Nephron progenitor cell (in vitro differentiated cells): ENCODE measurements at regions not wholly inside any gene's neighbourhood (a gene's known extent, or its start where the extent isn't known, plus 50 kb on each side); places are given as distances from the start of the nearest gene placed in this dataset.

Experiments used
- DNase-seq: peaks from one replicate; pipeline ENCODE4 v3.0.0; 2021
- H3K27ac Mint-ChIP-seq: 2 replicates; pipeline ENCODE4 v1.8.0; 2021; ENCODE audit warnings: mild to moderate bottlenecking, moderate library complexity, mixed read lengths
- H3K27me3 Mint-ChIP-seq: 2 replicates; pipeline ENCODE4 v1.8.0; 2021; ENCODE audit warnings: mild to moderate bottlenecking, low read depth, mixed read lengths; ENCODE audit not compliant: poor library complexity
- H3K36me3 Mint-ChIP-seq: 2 replicates; pipeline ENCODE4 v1.8.0; 2021; ENCODE audit warnings: low read depth, mixed read lengths
- H3K4me1 Mint-ChIP-seq: 2 replicates; pipeline ENCODE4 v1.8.0; 2021; ENCODE audit warnings: mixed read lengths
- H3K4me3 Mint-ChIP-seq: 2 replicates; pipeline ENCODE4 v1.8.0; 2021; ENCODE audit warnings: mild to moderate bottlenecking, moderate library complexity, mixed read lengths
- H3K9me3 Mint-ChIP-seq: 2 replicates; pipeline ENCODE4 v1.8.0; 2021; ENCODE audit warnings: mild to moderate bottlenecking, moderate library complexity, mixed read lengths
- TF ChIP-seq, protein P1 (sequence below): fragments of 200-600 bp; sonication (generic); IDR thresholded peaks from 2 replicates; pipeline ENCODE4 v1.5.0; 2021; ENCODE audit warnings: antibody characterized with exemption

DNA sequence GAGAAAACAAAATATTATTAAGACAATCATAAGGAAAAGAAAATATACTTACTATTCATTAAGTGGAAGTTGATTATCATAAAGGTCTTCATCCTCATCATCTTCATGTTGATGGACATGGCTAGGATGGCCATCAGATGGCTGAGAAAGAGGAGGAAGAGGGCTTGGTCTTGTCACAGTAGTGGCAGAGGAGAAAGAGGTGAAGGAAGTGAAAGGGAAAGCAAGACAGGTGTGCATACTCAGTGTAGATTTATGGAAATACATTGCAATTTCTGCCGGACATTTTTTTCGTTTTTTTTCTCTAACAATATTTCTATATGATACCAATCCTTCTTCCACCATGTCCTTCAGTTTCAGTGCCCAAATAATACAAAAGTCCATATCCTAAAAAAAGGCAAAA, 1409.8 kb downstream of the PCDH7 start:
- Mint-ChIP-seq H3K4me1 (no peaks in the 10 kb centered on the region), H3K4me3 (no peak overlapping the region), H3K36me3 (no peaks in the 10 kb centered on the region), H3K27me3 (peaks cover 4% of the 10 kb centered on the region), H3K27ac (no peak overlapping the region), H3K9me3 (no peaks in the 10 kb centered on the region)
- TF ChIP-seq, protein P1, sequence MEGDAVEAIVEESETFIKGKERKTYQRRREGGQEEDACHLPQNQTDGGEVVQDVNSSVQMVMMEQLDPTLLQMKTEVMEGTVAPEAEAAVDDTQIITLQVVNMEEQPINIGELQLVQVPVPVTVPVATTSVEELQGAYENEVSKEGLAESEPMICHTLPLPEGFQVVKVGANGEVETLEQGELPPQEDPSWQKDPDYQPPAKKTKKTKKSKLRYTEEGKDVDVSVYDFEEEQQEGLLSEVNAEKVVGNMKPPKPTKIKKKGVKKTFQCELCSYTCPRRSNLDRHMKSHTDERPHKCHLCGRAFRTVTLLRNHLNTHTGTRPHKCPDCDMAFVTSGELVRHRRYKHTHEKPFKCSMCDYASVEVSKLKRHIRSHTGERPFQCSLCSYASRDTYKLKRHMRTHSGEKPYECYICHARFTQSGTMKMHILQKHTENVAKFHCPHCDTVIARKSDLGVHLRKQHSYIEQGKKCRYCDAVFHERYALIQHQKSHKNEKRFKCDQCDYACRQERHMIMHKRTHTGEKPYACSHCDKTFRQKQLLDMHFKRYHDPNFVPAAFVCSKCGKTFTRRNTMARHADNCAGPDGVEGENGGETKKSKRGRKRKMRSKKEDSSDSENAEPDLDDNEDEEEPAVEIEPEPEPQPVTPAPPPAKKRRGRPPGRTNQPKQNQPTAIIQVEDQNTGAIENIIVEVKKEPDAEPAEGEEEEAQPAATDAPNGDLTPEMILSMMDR: no peak
- no peak for DNase-seq

GRCh38 chr4:32133141-32133540, 1413.0 kb downstream of the PCDH7 start:
- TF ChIP-seq, protein P1: no peak

DNA sequence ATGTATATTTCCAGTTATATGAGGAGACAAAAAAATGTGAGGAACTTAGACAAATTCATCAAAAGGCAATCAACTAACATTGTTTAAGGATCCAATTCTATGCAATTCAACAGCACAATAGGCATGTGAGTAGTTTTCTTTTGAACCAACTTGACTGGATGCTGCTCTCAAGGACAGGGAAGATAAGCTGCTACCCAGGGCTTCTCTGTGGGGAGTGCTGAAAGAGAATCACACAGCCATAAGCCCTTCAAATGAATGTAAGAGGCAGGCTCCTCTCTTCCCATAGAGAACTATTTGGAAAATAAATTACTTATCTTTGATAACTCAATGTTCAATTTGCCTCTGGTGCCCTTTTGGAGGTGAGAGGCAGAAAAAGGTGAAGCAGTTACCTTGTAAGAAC, 1413.6 kb downstream of the PCDH7 start:
- DNase-seq: no peak
- Mint-ChIP-seq H3K4me3 (no peak overlapping the region), H3K36me3 (no peaks in the 10 kb centered on the region), H3K27me3 (peaks cover 4% of the 10 kb centered on the region), H3K9me3 (no peaks in the 10 kb centered on the region), H3K27ac (no peak overlapping the region), H3K4me1 (no peaks in the 10 kb centered on the region)
- TF ChIP-seq, protein P1: no peak

More at GRCh38 chr4:32133141-32133540, 1413.0 kb downstream of the PCDH7 start:
- Mint-ChIP-seq H3K4me1 (no peaks in the 10 kb centered on the region), H3K27ac (no peak overlapping the region), H3K27me3 (peaks cover 4% of the 10 kb centered on the region), H3K9me3 (no peaks in the 10 kb centered on the region), H3K36me3 (no peaks in the 10 kb centered on the region), H3K4me3 (no peak overlapping the region)
- DNase-seq: no peak

GRCh38 chr4:32135642-32136041, 1415.5 kb downstream of the PCDH7 start:
- peaks cover 4% of the 10 kb centered on the region for H3K27me3 Mint-ChIP-seq
- no peaks in the 10 kb centered on the region for H3K36me3 Mint-ChIP-seq
- H3K4me1 Mint-ChIP-seq: no peaks in the 10 kb centered on the region
- no peaks in the 10 kb centered on the region for H3K9me3 Mint-ChIP-seq
- H3K27ac Mint-ChIP-seq: no peak overlapping the region
- no peak overlapping the region for H3K4me3 Mint-ChIP-seq
- no peak for DNase-seq
- TF ChIP-seq, protein P1: no peak

DNA sequence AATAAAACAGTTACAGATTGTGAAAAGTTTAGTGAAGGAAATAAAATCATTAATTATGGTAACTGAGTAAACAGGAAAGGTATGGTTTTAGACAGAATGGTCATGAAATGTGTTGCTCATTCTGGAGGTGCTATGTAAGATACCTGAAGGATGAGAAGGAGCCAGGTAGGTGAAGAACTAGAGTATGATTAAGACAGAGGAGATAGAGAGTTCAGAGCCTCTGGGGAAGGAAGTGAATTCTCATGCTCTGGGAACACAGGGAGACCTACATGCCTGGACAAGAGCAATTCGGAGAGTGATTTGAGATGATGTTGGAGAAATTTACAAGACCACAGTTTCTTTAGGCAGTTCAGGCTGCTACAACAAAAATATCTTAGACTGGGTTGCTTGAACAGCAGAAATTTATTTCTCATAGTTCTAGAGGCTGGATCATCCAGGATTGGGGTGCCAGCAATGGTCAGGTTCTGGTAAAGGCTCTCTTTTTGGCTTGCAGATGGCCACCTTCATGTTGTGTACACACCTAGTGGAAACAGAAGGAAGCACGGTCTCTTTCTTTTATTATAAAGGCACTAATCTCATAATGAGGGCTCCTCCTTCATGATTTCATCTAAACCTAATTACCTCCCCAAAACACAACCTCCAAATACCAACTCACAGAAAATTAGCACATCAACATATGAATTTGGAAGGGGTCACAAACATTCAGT, 1416.1 kb downstream of the PCDH7 start:
- Mint-ChIP-seq H3K27me3 (peaks cover 4% of the 10 kb centered on the region), H3K27ac (no peak overlapping the region), H3K4me1 (no peaks in the 10 kb centered on the region), H3K4me3 (no peak overlapping the region), H3K9me3 (no peaks in the 10 kb centered on the region), H3K36me3 (no peaks in the 10 kb centered on the region)
- TF ChIP-seq, protein P1: no peak
- DNase-seq: no peak

DNA sequence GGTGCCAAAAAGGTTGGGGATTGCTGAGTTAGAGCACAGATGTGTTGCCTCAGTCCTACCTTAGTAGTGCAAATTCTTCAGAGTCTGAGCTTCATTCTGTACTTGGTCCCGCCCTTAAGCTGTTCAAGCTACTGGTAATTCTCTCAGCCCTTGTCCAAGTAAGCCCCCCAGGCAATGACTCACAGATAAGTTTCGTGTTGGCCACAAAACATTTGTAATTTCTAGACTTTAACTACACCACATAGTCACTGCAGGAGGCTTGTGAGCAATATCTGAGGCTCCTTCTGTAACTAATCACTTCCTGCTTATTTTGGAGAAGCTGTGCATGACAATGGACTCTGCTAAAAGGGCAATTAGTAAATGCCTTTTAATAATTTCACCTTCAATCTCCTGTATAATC, 1420.5 kb downstream of the PCDH7 start:
- Mint-ChIP-seq H3K36me3 (no peaks in the 10 kb centered on the region), H3K27me3 (no peaks in the 10 kb centered on the region), H3K4me3 (no peak overlapping the region), H3K27ac (no peak overlapping the region), H3K9me3 (no peaks in the 10 kb centered on the region), H3K4me1 (no peaks in the 10 kb centered on the region)
- DNase-seq: no peak
- TF ChIP-seq, protein P1: no peak
